Esophagus muscularis mucosa (tissue), 4 donors: ENCODE measurements at regions not wholly inside any gene's neighbourhood (a gene's known extent, or its start where the extent isn't known, plus 50 kb on each side); places are given as distances from the start of the nearest gene placed in this dataset.

Experiments
- DNase-seq: peaks from one replicate; pipeline ENCODE4 v3.0.0-alpha.2; 2017; ENCODE audit errors: extremely low spot score
- H3K27ac ChIP-seq, 4 donors: fragments of 200-600 bp; sonication (generic); replicated peaks in 1 of 4; 1 replicate in 3 of 4; 2 replicates in 1 of 4; pipeline ENCODE4 v1.5.1; 2016 to 2019; ENCODE audit warnings: mild to moderate bottlenecking in 1 of 4
- H3K27me3 ChIP-seq, 4 donors: fragments of 200-600 bp; sonication (generic); one replicate each; pipeline versions ENCODE4 v1.5.1 to v1.6.0; 2016 to 2019
- H3K36me3 ChIP-seq, 4 donors: fragments of 200-600 bp; sonication (generic); one replicate each; pipeline ENCODE4 v1.5.1; 2016 to 2019
- H3K4me1 ChIP-seq, 4 donors: fragments of 200-600 bp; sonication (generic); one replicate each; pipeline ENCODE4 v1.5.1; 2016 to 2019
- H3K4me3 ChIP-seq, 4 donors: fragments of 200-600 bp; sonication (generic); 1 replicate in 2 of 4; 2 replicates in 2 of 4; pipeline ENCODE4 v1.5.1; 2016 to 2019; ENCODE audit warnings: mild to moderate bottlenecking in 4 of 4, moderate library complexity in 1 of 4
- H3K9me3 ChIP-seq, 4 donors: fragments of 200-600 bp; sonication (generic); 1 replicate in 3 of 4; 2 replicates in 1 of 4; pipeline ENCODE4 v1.5.1; 2016 to 2019
- EP300 ChIP-seq: sonication (generic); formaldehyde crosslinking; IDR thresholded peaks from one replicate; pipeline ENCODE4 v1.6.1; 2017; ENCODE audit warnings: antibody characterized with exemption
- POLR2A ChIP-seq: fragments of 450-650 bp; IDR thresholded peaks from one replicate; pipeline ENCODE4 v1.6.1; 2017; ENCODE audit warnings: antibody characterized with exemption, moderate library complexity, mild to moderate bottlenecking, low read depth
- POLR2AphosphoS5 ChIP-seq, 2 donors: sonication (generic); formaldehyde crosslinking; IDR thresholded peaks; one replicate each; pipeline ENCODE4 v1.6.1; 2017; ENCODE audit warnings: antibody characterized with exemption in 2 of 2
- WGBS: methylation state at CpG from one replicate; pipeline ENCODE4 v1.1.5; 2018; 5-methylcytosine and 5-hydroxymethylcytosine counted together
- intact Hi-C: fragments of 100-400 bp; cut with DNase I; formaldehyde crosslinking; loops from one replicate; pipeline ENCODE4 v1.15.1; 2023
- TF ChIP-seq, protein P1 (sequence below), 3 experiments: fragments of 200-600 bp in 2 of 3; fragments of 450-650 bp in 1 of 3; sonication (generic) in 2 of 3; IDR thresholded peaks; one replicate each; pipeline ENCODE4 v1.5.1; 2017 to 2019; ENCODE audit warnings: antibody characterized with exemption in 3 of 3, mild to moderate bottlenecking in 2 of 3, moderate library complexity in 1 of 3

DNA sequence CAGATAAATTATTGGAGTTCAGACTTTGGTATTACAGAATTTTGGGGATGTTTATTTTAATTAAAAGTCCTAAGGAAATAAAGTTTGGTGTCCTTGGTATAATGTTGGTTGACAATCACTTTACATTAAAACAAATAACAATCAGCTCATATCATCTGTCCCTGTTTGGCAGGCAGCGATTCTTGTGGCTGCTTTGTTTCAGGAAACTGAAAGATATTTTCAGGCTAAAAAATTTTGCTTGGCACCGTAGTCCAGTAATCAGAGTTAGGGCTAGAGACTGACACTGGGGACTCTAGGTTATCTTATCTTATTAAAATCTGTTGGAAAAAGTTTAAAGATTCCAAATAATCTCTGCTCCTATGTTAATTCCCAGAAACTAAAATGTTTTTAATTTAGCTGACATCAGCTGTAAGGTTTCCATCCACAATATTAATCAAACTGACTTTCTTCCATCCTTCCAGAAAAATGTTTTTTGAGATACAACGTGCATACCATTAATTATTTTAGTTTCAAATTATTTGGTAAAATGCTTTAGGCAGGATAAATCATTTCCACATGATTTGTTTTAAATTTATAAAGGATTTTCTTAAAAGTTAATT is 97.6 kb downstream of the ZIC5 start:
- no peaks in the 10 kb centered on the region for H3K27me3 ChIP-seq
- H3K4me3 ChIP-seq: no peak overlapping the region
- 68% methylated on average over 3 of the region's 3 CpGs for WGBS
- TF ChIP-seq POLR2A: no peak
- H3K36me3 ChIP-seq: no peaks in the 10 kb centered on the region
- H3K9me3 ChIP-seq: no peaks in the 10 kb centered on the region
- DNase-seq: no peak
- no peak overlapping the region for H3K27ac ChIP-seq
- intact Hi-C loops: no loop called here
- H3K4me1 ChIP-seq: no peaks in the 10 kb centered on the region

DNA sequence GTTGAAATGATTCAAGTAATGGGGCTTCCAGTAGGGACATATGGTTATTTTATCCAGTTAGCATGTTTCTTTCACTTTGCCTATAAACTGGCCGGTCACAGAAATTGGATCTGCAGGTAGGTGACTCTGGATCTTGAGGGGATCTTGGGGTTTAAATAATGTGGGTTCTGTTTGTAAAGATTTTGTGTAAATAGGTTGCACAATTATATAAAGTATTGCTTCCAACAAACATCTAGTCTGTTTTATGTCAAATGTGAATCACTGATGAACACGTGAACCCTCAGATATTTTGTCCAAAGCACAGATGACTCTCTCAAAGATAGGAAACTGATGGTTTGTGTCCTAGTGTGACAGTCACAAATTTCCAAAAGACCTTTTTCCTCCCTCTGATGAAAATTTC is 98.4 kb downstream of the ZIC5 start:
- no peak for DNase-seq
- TF ChIP-seq POLR2AphosphoS5 (IDR thresholded peaks at IDR 0.05) (no peak), EP300 (no peak), POLR2A (no peak)
- TF ChIP-seq, protein P1, sequence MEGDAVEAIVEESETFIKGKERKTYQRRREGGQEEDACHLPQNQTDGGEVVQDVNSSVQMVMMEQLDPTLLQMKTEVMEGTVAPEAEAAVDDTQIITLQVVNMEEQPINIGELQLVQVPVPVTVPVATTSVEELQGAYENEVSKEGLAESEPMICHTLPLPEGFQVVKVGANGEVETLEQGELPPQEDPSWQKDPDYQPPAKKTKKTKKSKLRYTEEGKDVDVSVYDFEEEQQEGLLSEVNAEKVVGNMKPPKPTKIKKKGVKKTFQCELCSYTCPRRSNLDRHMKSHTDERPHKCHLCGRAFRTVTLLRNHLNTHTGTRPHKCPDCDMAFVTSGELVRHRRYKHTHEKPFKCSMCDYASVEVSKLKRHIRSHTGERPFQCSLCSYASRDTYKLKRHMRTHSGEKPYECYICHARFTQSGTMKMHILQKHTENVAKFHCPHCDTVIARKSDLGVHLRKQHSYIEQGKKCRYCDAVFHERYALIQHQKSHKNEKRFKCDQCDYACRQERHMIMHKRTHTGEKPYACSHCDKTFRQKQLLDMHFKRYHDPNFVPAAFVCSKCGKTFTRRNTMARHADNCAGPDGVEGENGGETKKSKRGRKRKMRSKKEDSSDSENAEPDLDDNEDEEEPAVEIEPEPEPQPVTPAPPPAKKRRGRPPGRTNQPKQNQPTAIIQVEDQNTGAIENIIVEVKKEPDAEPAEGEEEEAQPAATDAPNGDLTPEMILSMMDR (IDR thresholded peaks at IDR 0.05): no peak
- intact Hi-C loops: no loop called here
- Histone ChIP-seq H3K27me3 (no peaks in the 10 kb centered on the region), H3K27ac (no peak overlapping the region), H3K9me3 (no peaks in the 10 kb centered on the region), H3K4me1 (no peaks in the 10 kb centered on the region), H3K36me3 (no peaks in the 10 kb centered on the region), H3K4me3 (no peak overlapping the region)
- WGBS: 91% methylated on average over 2 of the region's 2 CpGs

DNA sequence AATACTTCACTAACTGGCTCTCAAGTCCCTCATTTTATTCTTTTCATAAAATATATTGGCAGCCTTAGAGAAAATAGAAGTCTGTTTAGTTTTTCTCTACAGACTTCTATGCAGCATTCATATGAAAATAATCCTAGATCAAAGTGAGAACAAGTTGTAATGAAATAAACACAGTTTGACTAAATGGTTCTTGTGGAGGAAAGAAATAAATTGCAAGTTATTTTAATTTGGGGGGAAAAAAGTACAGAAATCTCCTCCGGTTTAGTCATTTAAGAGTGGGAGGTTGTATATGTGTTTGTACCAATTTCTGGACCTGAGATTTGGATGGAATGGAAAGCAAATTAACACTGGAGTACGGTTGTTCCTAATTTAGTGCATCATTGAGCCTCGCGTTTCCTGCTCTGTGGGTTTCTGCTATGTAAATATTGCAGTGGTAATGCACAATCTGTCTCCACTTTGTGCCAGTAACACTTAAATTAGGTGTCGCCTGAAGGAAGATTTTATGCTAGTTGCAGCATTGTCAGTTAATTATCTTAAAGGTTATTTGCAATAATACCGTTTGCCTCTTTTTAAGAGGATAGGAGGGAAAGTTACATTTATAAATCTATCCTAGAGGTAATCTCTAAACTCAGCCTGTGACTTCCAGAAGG is 100.2 kb downstream of the ZIC5 start:
- H3K9me3 ChIP-seq: no peaks in the 10 kb centered on the region
- H3K36me3 ChIP-seq: peaks cover 0 to 4% (median 0%) of the 10 kb centered on the region in 4 donors
- no peak overlapping the region for H3K4me3 ChIP-seq
- no peaks in the 10 kb centered on the region for H3K27me3 ChIP-seq
- intact Hi-C loops: no loop called here
- 63% methylated on average over 6 of the region's 6 CpGs for WGBS
- no peak for TF ChIP-seq EP300
- no peak for TF ChIP-seq POLR2A
- TF ChIP-seq, protein P1 (IDR thresholded peaks at IDR 0.05): no peak
- TF ChIP-seq POLR2AphosphoS5 (IDR thresholded peaks at IDR 0.05): no peak
- no peak overlapping the region for H3K27ac ChIP-seq
- no peak for DNase-seq
- no peaks in the 10 kb centered on the region for H3K4me1 ChIP-seq

DNA sequence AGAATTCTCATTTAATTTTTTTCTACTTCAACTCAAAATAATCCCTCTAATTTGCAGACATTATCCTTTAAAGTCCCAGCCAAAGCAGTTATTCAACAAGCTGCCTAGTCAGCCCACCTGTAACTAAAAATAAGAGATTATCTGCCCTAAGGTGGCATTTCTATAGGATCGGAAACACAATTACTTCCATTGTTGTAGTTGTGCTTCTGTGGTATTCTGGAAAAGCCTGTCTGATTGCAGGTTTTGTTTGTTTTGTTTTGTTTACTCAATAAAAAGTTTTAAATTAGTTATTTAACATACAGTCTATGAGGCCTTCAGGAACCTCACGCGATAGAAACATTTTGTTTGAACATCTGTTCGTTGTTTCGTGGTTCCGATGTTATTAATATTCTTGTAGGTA is 101.0 kb downstream of the ZIC5 start:
- intact Hi-C loops: no loop called here
- TF ChIP-seq POLR2AphosphoS5 (IDR thresholded peaks at IDR 0.05) (no peak), EP300 (no peak), POLR2A (no peak)
- TF ChIP-seq, protein P1 (IDR thresholded peaks at IDR 0.05): no peak
- Histone ChIP-seq H3K4me1 (no peaks in the 10 kb centered on the region), H3K36me3 (peaks cover 0 to 4% (median 0%) of the 10 kb centered on the region in 4 donors), H3K4me3 (no peak overlapping the region), H3K27me3 (no peaks in the 10 kb centered on the region), H3K27ac (no peak overlapping the region), H3K9me3 (no peaks in the 10 kb centered on the region)
- 94% methylated on average over 6 of the region's 6 CpGs for WGBS
- no peak for DNase-seq

DNA sequence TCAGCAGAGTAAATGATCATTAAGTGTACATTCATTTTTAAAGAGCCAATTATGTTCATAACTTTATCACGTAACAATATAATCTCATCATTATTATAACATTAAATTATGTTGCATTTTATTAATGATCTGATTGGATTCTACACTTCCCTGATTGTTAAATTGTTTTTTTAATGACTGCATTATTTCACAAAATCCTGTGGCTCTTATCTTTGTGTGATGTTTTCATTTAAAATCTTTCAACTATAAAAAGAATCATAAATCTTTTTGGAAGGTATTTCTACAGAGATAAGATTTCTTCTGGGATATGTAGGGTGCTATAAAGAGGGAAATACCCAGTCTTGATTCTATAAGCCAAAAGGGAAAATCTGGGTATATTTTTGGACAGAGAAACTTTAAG is 101.7 kb downstream of the ZIC5 start:
- Histone ChIP-seq H3K4me3 (no peak overlapping the region), H3K4me1 (no peaks in the 10 kb centered on the region), H3K27ac (no peak overlapping the region), H3K36me3 (peaks cover 0 to 4% (median 0%) of the 10 kb centered on the region in 4 donors), H3K27me3 (no peaks in the 10 kb centered on the region), H3K9me3 (no peaks in the 10 kb centered on the region)
- WGBS: 91% methylated on average over 1 of the region's 1 CpG
- no peak for DNase-seq
- TF ChIP-seq, protein P1 (IDR thresholded peaks at IDR 0.05): no peak
- TF ChIP-seq EP300 (no peak), POLR2A (no peak), POLR2AphosphoS5 (IDR thresholded peaks at IDR 0.05) (no peak)
- intact Hi-C loops: no loop called here
